ENCODE measurements at regions not wholly inside any gene's neighbourhood (a gene's known extent, or its start where the extent isn't known, plus 50 kb on each side); places are given as distances from the start of the nearest gene placed in this dataset.
"Not testable (repeated sequence)": the region's sequence is repeated elsewhere in the genome, so short reads cannot be mapped to it uniquely, and the experiment has no call there.

DNA sequence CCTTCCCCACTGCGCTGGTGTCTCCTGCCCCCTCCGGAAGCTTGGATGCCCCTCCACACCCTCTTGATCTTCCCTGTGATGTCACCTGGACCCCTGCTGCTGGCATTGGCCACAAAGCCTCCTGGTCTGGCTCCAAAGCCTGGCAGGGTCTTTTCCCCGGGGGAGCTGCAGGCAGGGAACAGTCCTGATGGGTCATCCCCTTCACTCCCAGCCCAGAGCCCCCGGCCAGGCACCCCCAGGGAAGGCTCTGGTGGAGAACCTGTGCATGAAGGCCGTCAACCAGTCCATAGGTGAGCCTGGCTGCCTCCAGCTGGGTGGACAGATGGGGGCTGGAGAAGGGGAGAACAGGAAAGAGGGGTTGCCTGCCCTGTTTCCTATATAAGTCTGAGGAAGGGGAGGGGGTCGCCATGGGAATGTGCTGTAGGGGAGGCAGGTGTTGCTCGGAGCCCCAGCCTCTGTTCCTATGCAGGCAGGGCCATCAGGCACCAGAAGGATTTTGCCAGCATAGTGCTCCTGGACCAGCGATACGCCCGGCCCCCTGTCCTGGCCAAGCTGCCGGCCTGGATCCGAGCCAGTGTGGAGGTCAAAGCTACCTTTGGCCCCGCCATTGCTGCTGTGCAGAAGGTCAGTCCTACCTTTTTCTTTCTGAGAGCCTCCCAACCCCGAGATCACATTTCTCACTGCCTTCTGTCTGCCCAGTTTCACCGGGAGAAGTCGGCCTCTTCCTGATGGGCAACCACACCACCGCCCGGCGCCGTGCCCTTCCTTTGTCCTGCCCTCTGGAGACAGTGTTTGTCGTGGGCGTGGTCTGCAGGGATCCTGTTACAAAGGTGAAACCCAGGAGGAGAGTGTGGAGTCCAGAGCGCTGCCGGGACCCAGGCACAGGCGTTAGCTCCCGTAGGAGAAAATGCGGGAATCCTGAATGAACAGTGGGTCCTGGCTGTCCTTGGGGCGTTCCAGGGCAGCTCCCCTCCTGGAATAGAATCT is 104.5 kb upstream of the PZP start:
- peak overlapping the region; percentile 45; the same call in 1 of the 2 replicates for H3K4me2 ChIP-seq (ENCODE audit: low read depth, low read length)
- DNase-seq (ENCODE audit: low spot score); H3K27ac ChIP-seq (ENCODE audit: extremely low read length, insufficient read depth, low read length); H2AFZ ChIP-seq (ENCODE audit: low read length); CTCF ChIA-PET (ENCODE audit: low intra/inter-chr PET ratio, low total read pairs); in situ Hi-C loops (cut with HindIII; ENCODE audit: extremely low pct_ligation_motif_present, low pct_unique_long_range_greater_than_20kb); POLR2A ChIA-PET; H3K9ac ChIP-seq (ENCODE audit: insufficient read depth, low read depth, low read length); H4K20me1 ChIP-seq (ENCODE audit: insufficient read depth, low read length); H3K36me3 ChIP-seq (replicated peaks in 1 of 2; ENCODE audit: control insufficient read depth in 1 of 2, insufficient read depth in 2 of 2, low read length in 2 of 2); H3K9me3 ChIP-seq (ENCODE audit: low read length); H3K27me3 ChIP-seq (ENCODE audit: control insufficient read depth in 1 of 2, insufficient read depth in 2 of 2, low read length in 2 of 2); FAIRE-seq; H3K79me2 ChIP-seq (ENCODE audit: insufficient read depth, low read length); BruUV-seq (replicated peaks); intact Hi-C loops (cut with micrococcal nuclease; ENCODE audit: unreplicated experiment): not testable (repeated sequence)
- peak; percentile 92 for ATAC-seq
- H3K4me3 ChIP-seq (replicated peaks in 1 of 3; ENCODE audit: insufficient read depth in 1 of 3, low read depth in 2 of 3, low read length in 3 of 3): 0 out of 6 replicates have a peak overlapping the region, but pooled peaks of 1 of the 3 experiments have one; percentile 16
- TF ChIP-seq, protein P1, sequence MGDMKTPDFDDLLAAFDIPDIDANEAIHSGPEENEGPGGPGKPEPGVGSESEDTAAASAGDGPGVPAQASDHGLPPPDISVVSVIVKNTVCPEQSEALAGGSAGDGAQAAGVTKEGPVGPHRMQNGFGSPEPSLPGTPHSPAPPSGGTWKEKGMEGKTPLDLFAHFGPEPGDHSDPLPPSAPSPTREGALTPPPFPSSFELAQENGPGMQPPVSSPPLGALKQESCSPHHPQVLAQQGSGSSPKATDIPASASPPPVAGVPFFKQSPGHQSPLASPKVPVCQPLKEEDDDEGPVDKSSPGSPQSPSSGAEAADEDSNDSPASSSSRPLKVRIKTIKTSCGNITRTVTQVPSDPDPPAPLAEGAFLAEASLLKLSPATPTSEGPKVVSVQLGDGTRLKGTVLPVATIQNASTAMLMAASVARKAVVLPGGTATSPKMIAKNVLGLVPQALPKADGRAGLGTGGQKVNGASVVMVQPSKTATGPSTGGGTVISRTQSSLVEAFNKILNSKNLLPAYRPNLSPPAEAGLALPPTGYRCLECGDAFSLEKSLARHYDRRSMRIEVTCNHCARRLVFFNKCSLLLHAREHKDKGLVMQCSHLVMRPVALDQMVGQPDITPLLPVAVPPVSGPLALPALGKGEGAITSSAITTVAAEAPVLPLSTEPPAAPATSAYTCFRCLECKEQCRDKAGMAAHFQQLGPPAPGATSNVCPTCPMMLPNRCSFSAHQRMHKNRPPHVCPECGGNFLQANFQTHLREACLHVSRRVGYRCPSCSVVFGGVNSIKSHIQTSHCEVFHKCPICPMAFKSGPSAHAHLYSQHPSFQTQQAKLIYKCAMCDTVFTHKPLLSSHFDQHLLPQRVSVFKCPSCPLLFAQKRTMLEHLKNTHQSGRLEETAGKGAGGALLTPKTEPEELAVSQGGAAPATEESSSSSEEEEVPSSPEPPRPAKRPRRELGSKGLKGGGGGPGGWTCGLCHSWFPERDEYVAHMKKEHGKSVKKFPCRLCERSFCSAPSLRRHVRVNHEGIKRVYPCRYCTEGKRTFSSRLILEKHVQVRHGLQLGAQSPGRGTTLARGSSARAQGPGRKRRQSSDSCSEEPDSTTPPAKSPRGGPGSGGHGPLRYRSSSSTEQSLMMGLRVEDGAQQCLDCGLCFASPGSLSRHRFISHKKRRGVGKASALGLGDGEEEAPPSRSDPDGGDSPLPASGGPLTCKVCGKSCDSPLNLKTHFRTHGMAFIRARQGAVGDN (CRISPR knock-in tag; IDR thresholded peaks at IDR 0.05): peak; percentile 65
- TF ChIP-seq RBFOX2 (IDR thresholded peaks at IDR 0.05; ENCODE audit: low read depth, low read length): 0 out of 2 replicates have a peak, but pooled peaks have one; percentile 22
- H3K4me1 ChIP-seq (ENCODE audit: insufficient read depth, low read length): peaks cover 21% of the 10 kb centered on the region
- 59% methylated on average over 7 of the region's 28 CpGs for WGBS (ENCODE audit: low lambda C conversion rate)

DNA sequence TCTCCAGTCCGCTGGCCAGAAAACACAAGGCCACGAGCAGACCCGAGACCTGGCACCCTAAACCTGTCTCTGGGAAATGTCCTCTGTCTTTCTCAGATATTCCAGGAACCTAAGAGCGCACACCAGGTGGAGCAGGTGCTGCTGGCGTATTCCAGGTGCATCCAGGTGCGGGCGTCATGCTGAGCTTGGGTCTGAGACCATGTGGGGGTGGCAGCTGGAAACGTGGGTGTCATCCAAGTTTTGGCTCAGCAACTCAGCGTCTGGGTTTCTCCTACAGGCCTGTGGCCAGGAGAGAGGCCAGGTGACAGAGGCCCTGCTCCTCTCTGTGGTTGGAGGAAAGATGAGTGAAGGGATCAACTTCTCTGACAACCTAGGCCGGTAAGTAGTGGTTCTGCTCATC is 103.3 kb upstream of the PZP start:
- H3K27ac ChIP-seq (ENCODE audit: extremely low read length, insufficient read depth, low read length); H3K36me3 ChIP-seq (replicated peaks in 1 of 2; ENCODE audit: control insufficient read depth in 1 of 2, insufficient read depth in 2 of 2, low read length in 2 of 2); CTCF ChIA-PET (ENCODE audit: low intra/inter-chr PET ratio, low total read pairs); DNase-seq (ENCODE audit: low spot score); POLR2A ChIA-PET; H4K20me1 ChIP-seq (ENCODE audit: insufficient read depth, low read length); H3K79me2 ChIP-seq (ENCODE audit: insufficient read depth, low read length); H3K9me3 ChIP-seq (ENCODE audit: low read length); H3K27me3 ChIP-seq (ENCODE audit: control insufficient read depth in 1 of 2, insufficient read depth in 2 of 2, low read length in 2 of 2); intact Hi-C loops (cut with micrococcal nuclease; ENCODE audit: unreplicated experiment); H3K4me3 ChIP-seq (replicated peaks in 1 of 3; ENCODE audit: insufficient read depth in 1 of 3, low read depth in 2 of 3, low read length in 3 of 3); H3K4me2 ChIP-seq (ENCODE audit: low read depth, low read length); FAIRE-seq; ATAC-seq; in situ Hi-C loops (cut with HindIII; ENCODE audit: extremely low pct_ligation_motif_present, low pct_unique_long_range_greater_than_20kb); BruUV-seq (replicated peaks); H3K9ac ChIP-seq (ENCODE audit: insufficient read depth, low read depth, low read length); H2AFZ ChIP-seq (ENCODE audit: low read length): not testable (repeated sequence)
- peaks cover 15% of the 10 kb centered on the region; the same call in 1 of the 2 replicates for H3K4me1 ChIP-seq (ENCODE audit: insufficient read depth, low read length)
- 99% methylated on average over 8 of the region's 10 CpGs for WGBS (ENCODE audit: low lambda C conversion rate)

DNA sequence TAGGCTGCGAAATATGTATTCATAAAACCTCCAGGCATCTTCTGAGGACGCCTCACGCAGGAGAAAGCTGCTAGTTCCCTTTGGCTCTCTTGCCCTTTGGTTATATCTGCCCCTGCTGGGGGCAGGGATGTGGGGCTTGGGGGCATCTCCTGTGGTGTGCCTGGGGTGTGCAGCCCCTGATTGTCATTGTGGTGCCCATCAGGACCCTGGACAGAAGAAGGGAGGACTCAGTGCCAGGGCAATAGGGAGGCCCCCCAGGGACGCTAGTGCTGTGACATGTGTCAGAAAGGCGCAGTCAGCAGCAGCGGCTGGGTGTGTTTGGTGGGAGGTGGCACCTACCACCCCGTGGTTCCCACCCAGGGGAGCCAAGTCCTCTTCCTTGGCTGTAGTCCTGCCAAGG is 102.5 kb upstream of the PZP start:
- in situ Hi-C loops (cut with HindIII; ENCODE audit: extremely low pct_ligation_motif_present, low pct_unique_long_range_greater_than_20kb); ATAC-seq; CTCF ChIA-PET (ENCODE audit: low intra/inter-chr PET ratio, low total read pairs); intact Hi-C loops (cut with micrococcal nuclease; ENCODE audit: unreplicated experiment); H3K27me3 ChIP-seq (ENCODE audit: control insufficient read depth in 1 of 2, insufficient read depth in 2 of 2, low read length in 2 of 2); POLR2A ChIA-PET; H3K9ac ChIP-seq (ENCODE audit: insufficient read depth, low read depth, low read length); H3K4me2 ChIP-seq (ENCODE audit: low read depth, low read length); DNase-seq (ENCODE audit: low spot score); H4K20me1 ChIP-seq (ENCODE audit: insufficient read depth, low read length); H3K27ac ChIP-seq (ENCODE audit: extremely low read length, insufficient read depth, low read length); H3K79me2 ChIP-seq (ENCODE audit: insufficient read depth, low read length); FAIRE-seq; BruUV-seq (replicated peaks); H2AFZ ChIP-seq (ENCODE audit: low read length); H3K4me3 ChIP-seq (replicated peaks in 1 of 3; ENCODE audit: insufficient read depth in 1 of 3, low read depth in 2 of 3, low read length in 3 of 3); H3K36me3 ChIP-seq (replicated peaks in 1 of 2; ENCODE audit: control insufficient read depth in 1 of 2, insufficient read depth in 2 of 2, low read length in 2 of 2); H3K9me3 ChIP-seq (ENCODE audit: low read length): not testable (repeated sequence)
- H3K4me1 ChIP-seq (ENCODE audit: insufficient read depth, low read length): peaks cover 15% of the 10 kb centered on the region; the same call in 1 of the 2 replicates
- WGBS (ENCODE audit: low lambda C conversion rate): 95% methylated on average over 3 of the region's 7 CpGs
